Activated T-cell treated with anti-CD3 and anti-CD28 coated beads, Interleukin-2, amount 50 U/mL, for 48 hours (primary cell): ENCODE measurements at regions not wholly inside any gene's neighbourhood (a gene's known extent, or its start where the extent isn't known, plus 50 kb on each side); places are given as distances from the start of the nearest gene placed in this dataset.

ENCODE experiments used
- DNase-seq, 2 experiments: peaks; one replicate each; pipeline ENCODE4 v3.0.0-alpha.2; 2020

DNA sequence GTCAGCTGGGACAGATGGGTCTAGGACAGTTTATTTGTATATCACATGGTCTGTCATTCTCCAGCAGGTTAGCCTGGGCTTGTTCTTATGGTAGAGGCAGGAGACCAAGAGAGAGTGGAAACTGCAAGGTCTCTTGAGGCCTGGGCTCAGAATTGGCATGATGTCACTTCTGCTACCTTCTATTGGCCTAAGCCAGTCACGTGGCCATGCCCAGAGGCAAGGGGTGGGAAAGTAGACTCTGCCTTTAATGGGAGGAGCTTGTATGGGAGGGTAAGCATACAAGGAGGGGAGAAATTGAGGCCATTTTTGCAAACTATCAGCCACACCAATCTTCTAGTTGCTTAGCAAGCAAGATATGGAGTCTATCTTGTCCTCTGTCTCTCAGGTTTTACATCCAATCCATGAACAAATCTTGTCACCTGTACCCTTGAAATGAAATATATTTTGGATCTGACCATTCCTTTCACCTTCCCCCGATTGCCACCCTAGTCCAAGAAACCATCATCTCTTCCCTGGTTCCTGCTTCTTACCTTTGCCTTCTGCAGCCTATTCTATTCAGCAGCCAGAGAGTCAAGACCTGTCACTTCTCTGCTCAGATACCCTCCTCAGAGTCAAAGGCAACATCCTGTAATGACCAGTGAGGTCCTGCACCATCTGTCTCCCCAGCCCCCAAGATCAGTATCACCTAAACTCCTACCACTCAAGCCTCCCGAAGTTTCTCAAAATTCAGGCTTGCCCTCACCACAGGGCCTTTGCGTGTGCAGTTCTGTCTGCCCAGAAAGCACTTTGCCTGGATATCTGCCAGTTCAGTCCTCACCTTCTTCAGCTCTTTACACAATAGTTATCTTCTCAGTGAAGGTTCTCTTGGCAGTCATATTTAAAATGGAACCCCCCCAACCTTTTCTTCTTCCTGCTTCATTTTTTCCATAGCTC lies 240.0 kb downstream of the LOXHD1 start:
- DNase-seq = no peak

DNA sequence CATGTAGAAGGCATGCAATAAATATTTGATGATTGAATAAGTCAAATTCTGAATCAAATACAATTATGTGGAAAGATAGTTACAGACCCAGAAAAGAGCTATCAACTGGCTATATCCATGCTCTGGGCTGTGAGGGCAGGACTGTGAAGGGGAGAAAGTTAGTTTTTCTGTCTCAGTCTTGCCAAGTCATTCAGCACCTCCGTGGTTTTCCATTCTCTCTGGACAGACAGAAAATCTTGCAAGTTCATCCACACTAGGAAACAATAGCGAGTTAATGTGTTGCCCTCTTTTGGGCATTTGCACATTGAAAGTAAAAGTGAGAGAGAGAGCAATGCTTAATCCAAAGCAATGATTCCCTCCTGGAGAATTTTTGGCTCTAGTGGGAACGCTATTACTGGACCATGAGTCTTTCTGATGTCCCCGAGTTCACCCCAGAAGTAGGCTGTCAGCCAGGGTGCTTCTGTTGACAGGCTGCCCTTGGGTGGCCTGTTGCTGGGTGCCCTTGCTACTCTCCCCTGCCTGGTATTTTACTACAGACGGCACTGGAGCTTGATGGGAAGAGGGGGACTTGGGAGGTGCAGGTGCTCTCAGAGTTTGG lies 238.3 kb downstream of the LOXHD1 start:
- DNase-seq = no peak

DNA sequence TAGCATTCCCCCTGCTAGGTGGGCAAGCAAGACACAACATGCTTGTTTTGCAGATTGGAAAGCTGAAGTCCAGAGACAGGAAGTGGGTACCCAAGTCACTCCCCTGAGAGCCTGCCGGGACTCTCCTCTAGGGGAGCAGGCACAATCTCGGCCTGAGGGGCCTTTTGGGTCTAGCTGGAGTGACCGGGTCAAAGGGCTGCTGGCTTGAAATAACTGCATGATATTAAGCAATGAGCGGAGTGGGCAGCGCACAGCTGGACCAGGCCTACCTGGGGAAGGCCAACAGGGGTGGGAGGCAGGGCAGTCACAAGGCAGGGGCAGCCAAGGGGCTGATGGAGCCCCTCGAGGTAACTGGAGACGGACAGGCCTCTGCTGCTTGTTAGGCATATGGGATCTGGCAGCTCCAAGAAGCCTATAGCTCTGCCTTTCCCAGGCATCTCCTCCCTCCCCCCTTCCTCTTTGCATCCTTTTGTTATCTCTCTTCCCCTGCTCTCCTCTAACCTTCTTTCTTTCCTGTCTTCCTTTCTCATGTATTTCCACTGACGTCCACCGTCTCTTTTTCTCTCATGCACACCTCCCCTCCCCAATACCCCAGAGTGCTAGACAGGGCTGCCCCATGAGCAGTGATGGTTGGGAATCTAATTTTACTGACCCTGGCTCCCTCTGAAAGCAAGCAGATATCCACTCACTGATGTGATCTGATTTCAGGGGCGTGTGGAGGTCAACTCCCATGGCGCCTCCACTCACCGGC lies 237.5 kb downstream of the LOXHD1 start:
- no peak for DNase-seq

DNA sequence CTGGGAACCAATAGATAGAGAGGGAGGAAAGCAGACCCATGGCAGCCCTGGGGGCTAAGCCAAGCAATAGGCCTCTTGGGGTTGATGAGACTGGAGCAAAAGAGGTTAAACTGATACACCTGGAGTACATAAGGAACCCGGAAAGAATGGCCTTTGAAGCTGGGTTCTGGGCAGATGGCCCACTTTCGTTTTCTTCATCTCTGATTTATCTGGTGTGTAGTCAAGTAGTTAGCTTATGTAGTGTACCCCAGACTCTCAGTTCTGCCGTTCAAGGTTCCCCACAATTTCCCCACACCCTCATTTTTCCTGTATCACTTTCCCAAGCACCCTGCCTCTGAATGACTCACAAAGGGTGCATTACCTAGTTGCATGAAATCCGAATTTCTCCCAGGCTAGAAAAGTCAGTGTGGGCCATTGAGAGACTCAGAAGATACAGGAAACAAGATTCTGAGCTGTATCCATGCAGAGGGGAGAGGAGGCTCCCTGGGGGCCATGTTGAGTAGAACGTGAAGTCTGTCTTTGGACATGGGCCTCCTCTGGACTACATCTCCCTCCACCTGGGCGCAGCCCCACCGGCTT lies 235.0 kb downstream of the LOXHD1 start:
- DNase-seq = no peak

DNA sequence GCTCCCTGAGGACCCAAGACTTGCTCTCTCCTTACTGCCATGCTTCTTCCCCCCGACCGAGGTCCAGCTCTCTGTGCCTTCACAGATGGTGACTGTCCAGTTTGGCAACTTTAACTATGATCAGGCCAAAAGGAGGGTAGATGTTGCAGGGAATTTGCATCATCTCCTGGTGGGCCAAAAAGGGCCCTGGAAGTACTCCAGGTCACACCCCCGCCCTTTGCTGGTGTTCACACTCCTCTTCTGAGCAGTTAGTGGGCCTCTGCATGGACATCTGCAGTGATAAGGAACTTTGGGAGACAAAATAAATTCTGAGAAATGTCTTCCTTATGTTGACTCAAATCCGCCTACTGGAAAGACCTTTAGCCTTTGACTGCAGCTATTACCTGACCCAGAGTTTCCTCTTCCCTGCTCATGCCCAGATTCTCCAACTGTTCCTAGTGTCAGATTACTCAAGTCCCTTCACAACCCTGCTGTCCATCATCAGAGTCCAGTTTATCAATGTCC lies 234.4 kb downstream of the LOXHD1 start:
- DNase-seq = no peak

DNA sequence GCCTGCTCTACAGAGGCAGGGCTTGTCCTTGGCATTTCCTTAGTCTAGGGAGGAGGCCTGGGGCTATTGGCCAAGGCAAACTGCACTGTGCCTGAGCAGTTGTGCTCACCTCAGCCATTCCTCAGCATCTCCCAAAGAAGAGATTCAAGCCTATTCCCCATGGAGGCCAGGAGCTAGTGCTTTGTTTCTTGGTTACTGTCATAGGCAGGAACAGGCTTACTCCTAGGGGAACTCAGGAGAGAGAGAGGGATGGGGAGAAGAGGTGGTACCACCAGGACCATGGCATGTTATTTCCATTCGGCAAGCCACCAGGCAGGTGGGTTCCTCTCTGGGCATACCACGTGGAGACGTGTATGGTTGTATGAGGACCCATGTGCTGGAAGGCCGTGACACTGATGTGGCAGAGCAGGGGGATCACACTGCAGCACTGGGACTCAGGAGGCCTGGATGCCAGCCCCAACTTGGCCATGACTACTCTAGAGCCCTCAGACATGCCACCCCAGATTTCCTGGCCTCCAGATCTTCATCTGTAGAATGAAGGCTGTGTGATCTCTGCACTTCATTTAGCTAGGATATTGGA lies 233.7 kb downstream of the LOXHD1 start:
- no peak for DNase-seq

DNA sequence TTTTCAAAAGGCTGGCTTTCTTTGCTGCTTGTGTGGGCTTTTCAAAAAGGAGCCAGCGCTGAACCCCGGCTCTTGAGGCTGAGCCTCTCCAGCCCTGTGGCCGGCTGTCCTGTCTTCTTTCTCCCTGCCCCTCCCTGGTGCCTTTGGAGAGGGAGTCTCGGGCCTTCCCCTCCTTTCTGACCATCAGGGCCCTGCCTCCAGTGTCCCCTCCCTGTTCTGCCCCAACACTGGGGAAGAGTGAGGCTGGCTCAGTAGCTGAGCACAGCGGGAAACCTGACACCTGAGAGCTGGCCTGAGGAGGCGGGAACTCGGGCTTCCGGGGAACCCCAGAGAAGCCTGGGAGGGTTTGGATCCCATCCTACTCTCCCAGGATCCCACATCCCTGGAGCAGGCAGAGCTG lies 232.1 kb downstream of the LOXHD1 start:
- no peak for DNase-seq

DNA sequence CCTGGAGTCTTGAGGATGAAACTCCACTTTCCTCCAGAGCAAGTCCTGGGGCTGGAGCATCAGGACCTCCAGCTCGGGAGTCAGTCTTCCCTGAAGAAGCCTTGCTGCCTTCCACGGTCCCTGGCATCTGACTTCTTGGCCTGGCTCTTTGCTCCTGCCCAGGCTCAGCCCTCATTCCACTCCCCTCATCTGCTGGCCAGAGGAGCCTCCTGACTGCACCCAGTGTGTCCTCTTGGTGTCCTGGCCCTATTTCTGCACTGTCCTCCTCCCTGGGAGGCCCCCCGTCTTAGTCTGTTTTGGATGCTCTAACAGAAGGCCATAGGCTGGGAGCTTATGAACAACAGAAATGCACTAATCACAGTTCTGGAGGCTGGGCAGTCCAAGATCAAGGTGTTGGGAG lies 231.5 kb downstream of the LOXHD1 start:
- no peak for DNase-seq

DNA sequence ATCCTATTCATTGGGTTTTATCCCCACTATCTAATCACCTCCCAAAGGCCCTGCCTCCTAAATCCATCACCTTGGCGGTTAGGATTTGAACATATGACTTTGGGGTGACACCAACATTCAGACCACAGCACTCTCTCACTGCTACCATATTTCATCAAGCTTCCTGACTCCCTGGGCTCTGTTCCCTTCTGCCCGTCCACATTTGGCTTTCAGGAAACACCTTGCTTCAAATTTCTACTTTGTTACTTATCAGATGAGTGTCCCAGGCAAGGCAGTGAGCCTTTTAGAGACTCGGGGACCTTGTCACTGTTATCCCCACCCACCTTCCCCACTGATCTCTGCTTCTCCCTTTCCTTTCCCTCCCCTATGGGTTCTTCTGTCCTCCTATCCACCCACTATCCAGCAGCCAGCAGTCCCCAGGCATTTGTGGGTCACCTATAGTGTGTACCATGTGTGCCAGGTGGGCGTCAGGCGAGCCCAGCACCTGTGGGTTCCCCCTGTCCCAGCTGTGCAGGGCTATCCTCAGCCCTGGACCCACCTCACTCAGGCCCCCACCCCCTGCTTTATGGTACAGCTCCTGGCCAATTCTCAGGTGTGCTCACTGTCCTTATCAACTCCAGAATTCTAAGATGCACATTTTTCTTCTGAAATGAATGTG lies 230.9 kb downstream of the LOXHD1 start:
- DNase-seq = no peak

DNA sequence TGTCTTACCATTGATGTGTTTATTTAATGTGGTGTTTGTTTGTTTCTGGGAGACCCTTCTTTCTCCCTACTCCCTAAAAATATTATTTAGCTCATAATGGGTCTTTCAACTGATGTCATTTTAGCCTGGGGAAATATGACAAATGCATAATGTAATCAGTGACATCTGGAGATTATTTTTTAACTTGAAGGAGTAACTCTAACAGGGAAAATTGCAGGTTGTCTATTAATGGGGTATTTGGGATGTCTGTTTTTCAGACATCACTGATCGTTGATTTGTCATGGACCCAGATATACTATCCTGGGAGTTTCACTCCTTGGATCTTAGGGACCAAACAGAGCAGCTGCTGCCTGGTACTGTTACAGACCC lies 230.4 kb downstream of the LOXHD1 start:
- DNase-seq = no peak
